ENCODE measurements at regions not wholly inside any gene's neighbourhood (a gene's known extent, or its start where the extent isn't known, plus 50 kb on each side); places are given as distances from the start of the nearest gene placed in this dataset.

DNA sequence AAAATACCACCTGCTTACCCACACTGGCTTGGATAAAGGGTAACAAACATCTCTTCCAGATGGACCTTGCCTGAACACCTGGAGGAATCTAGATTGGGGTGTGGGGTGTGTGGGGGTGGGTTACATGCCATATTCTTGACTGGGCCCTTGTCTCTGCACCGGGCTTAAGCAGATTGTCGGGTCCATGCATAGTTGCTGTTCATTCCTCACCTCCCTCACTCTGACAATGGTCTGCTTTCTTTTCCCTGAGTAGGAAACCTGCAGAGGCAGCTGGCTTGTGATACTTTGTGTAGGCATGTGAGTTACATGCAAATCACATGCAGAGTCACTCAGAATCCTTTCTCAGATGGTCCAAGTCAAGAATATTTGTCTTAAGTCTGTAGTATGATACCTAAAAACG, 112.8 kb upstream of the GLS start:
- no peak overlapping the region for H3K9ac ChIP-seq (ENCODE audit: low read length)
- no peak overlapping the region for H3K27ac ChIP-seq (ENCODE audit: low read length in 2 of 2)
- H3K4me2 ChIP-seq (replicated peaks; ENCODE audit: low read depth, low read length, poor library complexity, severe bottlenecking), result no peak overlapping the region
- H3K4me3 ChIP-seq (ENCODE audit: control extremely low read depth in 1 of 5, extremely low read depth in 1 of 5, insufficient read depth in 1 of 5, low read depth in 2 of 5, low read length in 4 of 5), result no peak overlapping the region
- ATAC-seq (ENCODE audit: low read depth) (no peak), DNase-seq (no peak)
- no peak overlapping the region for H3K4me3 Mint-ChIP-seq
- H3K79me2 ChIP-seq (ENCODE audit: control insufficient read depth, insufficient read depth, low read length), result no peaks in the 10 kb centered on the region
- no peaks in the 10 kb centered on the region for H3K4me1 ChIP-seq (ENCODE audit: control insufficient read depth in 2 of 2, insufficient read depth in 2 of 2, low read length in 2 of 2)
- CTCF ChIA-PET, result no interaction called here
- H3K27ac Mint-ChIP-seq, result no peak overlapping the region
- no CpG with 5 or more reads among the region's 3 CpGs for WGBS (ENCODE audit: insufficient coverage)
- H3K27me3 ChIP-seq (replicated peaks in 1 of 4; ENCODE audit: control extremely low read depth in 1 of 4, control insufficient read depth in 3 of 4, insufficient read depth in 4 of 4, low read length in 3 of 4), result no peaks in the 10 kb centered on the region
- no peak overlapping the region for H2AFZ ChIP-seq (ENCODE audit: insufficient read depth, low read depth, low read length, poor library complexity, severe bottlenecking)
- H3K36me3 ChIP-seq (replicated peaks in 1 of 2; ENCODE audit: control extremely low read depth in 1 of 2, control insufficient read depth in 1 of 2, extremely low read depth in 1 of 2, insufficient read depth in 2 of 2, low read length in 1 of 2), result no peaks in the 10 kb centered on the region
- intact Hi-C loops (cut with micrococcal nuclease), result no loop called here
- POLR2A ChIA-PET, result interaction anchor here (0.7 kb wide), 1 partner anchor 194 kb away, joined by 3 read pairs; no protein-coding TSS in a partner anchor
- no peak for TF ChIP-seq EZH2 (IDR thresholded peaks at IDR 0.05; ENCODE audit: borderline replicate concordance, insufficient read depth, low read depth, low read length, poor library complexity, severe bottlenecking)
- TF ChIP-seq, protein P1, sequence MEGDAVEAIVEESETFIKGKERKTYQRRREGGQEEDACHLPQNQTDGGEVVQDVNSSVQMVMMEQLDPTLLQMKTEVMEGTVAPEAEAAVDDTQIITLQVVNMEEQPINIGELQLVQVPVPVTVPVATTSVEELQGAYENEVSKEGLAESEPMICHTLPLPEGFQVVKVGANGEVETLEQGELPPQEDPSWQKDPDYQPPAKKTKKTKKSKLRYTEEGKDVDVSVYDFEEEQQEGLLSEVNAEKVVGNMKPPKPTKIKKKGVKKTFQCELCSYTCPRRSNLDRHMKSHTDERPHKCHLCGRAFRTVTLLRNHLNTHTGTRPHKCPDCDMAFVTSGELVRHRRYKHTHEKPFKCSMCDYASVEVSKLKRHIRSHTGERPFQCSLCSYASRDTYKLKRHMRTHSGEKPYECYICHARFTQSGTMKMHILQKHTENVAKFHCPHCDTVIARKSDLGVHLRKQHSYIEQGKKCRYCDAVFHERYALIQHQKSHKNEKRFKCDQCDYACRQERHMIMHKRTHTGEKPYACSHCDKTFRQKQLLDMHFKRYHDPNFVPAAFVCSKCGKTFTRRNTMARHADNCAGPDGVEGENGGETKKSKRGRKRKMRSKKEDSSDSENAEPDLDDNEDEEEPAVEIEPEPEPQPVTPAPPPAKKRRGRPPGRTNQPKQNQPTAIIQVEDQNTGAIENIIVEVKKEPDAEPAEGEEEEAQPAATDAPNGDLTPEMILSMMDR (IDR thresholded peaks at IDR 0.05), result no peak
- H3K9me3 Mint-ChIP-seq (ENCODE audit: insufficient read depth), result no peaks in the 10 kb centered on the region
- no peaks in the 10 kb centered on the region for H3K27me3 Mint-ChIP-seq
- no peaks in the 10 kb centered on the region for H3K4me1 Mint-ChIP-seq
- no peaks in the 10 kb centered on the region for H4K20me1 ChIP-seq (ENCODE audit: control insufficient read depth, insufficient read depth, low read length, poor library complexity, severe bottlenecking)
- H3K9me3 ChIP-seq (ENCODE audit: control extremely low read depth in 1 of 3, control insufficient read depth in 2 of 3, insufficient read depth in 1 of 3, low read length in 2 of 3), result no peaks in the 10 kb centered on the region

GRCh38 chr2:190769258-190769657, 111.4 kb upstream of the GLS start:
- ChIA-PET POLR2A (no interaction called here), CTCF (interaction anchor here (0.6 to 1.6 kb wide), 2 partner anchors 11 to 455 kb away, joined by 3 to 5 read pairs; no protein-coding TSS in a partner anchor)
- H3K79me2 ChIP-seq (ENCODE audit: control insufficient read depth, insufficient read depth, low read length), result no peaks in the 10 kb centered on the region
- no peak overlapping the region for H2AFZ ChIP-seq (ENCODE audit: insufficient read depth, low read depth, low read length, poor library complexity, severe bottlenecking)
- no peak overlapping the region for H3K4me3 Mint-ChIP-seq
- H3K36me3 ChIP-seq (replicated peaks in 1 of 2; ENCODE audit: control extremely low read depth in 1 of 2, control insufficient read depth in 1 of 2, extremely low read depth in 1 of 2, insufficient read depth in 2 of 2, low read length in 1 of 2), result no peaks in the 10 kb centered on the region
- no peaks in the 10 kb centered on the region for H3K4me1 ChIP-seq (ENCODE audit: control insufficient read depth in 2 of 2, insufficient read depth in 2 of 2, low read length in 2 of 2)
- no peaks in the 10 kb centered on the region for H3K4me1 Mint-ChIP-seq
- intact Hi-C loops (cut with micrococcal nuclease), result no loop called here
- H3K9me3 ChIP-seq (ENCODE audit: control extremely low read depth in 1 of 3, control insufficient read depth in 2 of 3, insufficient read depth in 1 of 3, low read length in 2 of 3), result no peaks in the 10 kb centered on the region
- DNase-seq, result no peak
- no peak overlapping the region for H3K27ac Mint-ChIP-seq
- H3K27me3 ChIP-seq (replicated peaks in 1 of 4; ENCODE audit: control extremely low read depth in 1 of 4, control insufficient read depth in 3 of 4, insufficient read depth in 4 of 4, low read length in 3 of 4), result no peaks in the 10 kb centered on the region
- H4K20me1 ChIP-seq (ENCODE audit: control insufficient read depth, insufficient read depth, low read length, poor library complexity, severe bottlenecking), result no peaks in the 10 kb centered on the region
- no peaks in the 10 kb centered on the region for H3K27me3 Mint-ChIP-seq
- no peak for ATAC-seq (ENCODE audit: low read depth)
- TF ChIP-seq, protein P1 (IDR thresholded peaks at IDR 0.05), result no peak
- TF ChIP-seq EZH2 (IDR thresholded peaks at IDR 0.05; ENCODE audit: borderline replicate concordance, insufficient read depth, low read depth, low read length, poor library complexity, severe bottlenecking), result no peak
- no peak overlapping the region for H3K27ac ChIP-seq (ENCODE audit: low read length in 2 of 2)
- H3K4me2 ChIP-seq (replicated peaks; ENCODE audit: low read depth, low read length, poor library complexity, severe bottlenecking), result no peak overlapping the region
- H3K9me3 Mint-ChIP-seq (ENCODE audit: insufficient read depth), result no peaks in the 10 kb centered on the region
- no peak overlapping the region for H3K9ac ChIP-seq (ENCODE audit: low read length)
- no peak overlapping the region for H3K4me3 ChIP-seq (ENCODE audit: control extremely low read depth in 1 of 5, extremely low read depth in 1 of 5, insufficient read depth in 1 of 5, low read depth in 2 of 5, low read length in 4 of 5)

Measured in B cell (primary cell).